SK-N-SH (cell line): ENCODE measurements at regions not wholly inside any gene's neighbourhood (a gene's known extent, or its start where the extent isn't known, plus 50 kb on each side); places are given as distances from the start of the nearest gene placed in this dataset.

Experiments
- CTCF ChIA-PET: fragments of 300-600, 350-600 bp; formaldehyde crosslinking; extraction: SDS; loops from one replicate; lab custom pipeline; 2021; lab: Yijun Ruan, JAX
- POLR2A ChIA-PET: fragments of 350-600 bp; sonication (Branson Sonifier 250); formaldehyde crosslinking; extraction: SDS; loops from one replicate; lab custom pipeline; 2020; ENCODE audit warnings: antibody characterized with exemption, inconsistent platforms; lab: Yijun Ruan, JAX
- DNase-seq: peaks from one replicate; pipeline ENCODE4 v3.0.0; 2012
- H2AFZ ChIP-seq: fragments of 200-600 bp; sonication (generic); 2 replicates; pipeline ENCODE4 v1.8.1; 2016; ENCODE audit warnings: antibody characterized with exemption, mild to moderate bottlenecking, low read depth
- H3F3A ChIP-seq: fragments of 200-600 bp; sonication (generic); replicated peaks from 2 replicates; pipeline ENCODE3; 2016; ENCODE audit warnings: antibody characterized with exemption, mild to moderate bottlenecking; ENCODE audit not compliant: insufficient read depth
- H3K27ac ChIP-seq, 2 experiments: fragments of 200-500 bp in 1 of 2; fragments of 200-600 bp in 1 of 2; sonication (Bioruptor generic) in 1 of 2; sonication (generic), shearing (Covaris generic) in 1 of 2; 2 replicates each; pipeline versions ENCODE4 v1.5.1 to v1.6.1; 2014 to 2016; ENCODE audit warnings: low read depth in 2 of 2, inconsistent platforms in 1 of 2, low read length in 1 of 2, mild to moderate bottlenecking in 1 of 2, mixed read lengths in 1 of 2
- H3K27me3 ChIP-seq: fragments of 200-600 bp; sonication (generic), shearing (Covaris generic); 2 replicates; pipeline ENCODE4 v1.6.1; 2016; ENCODE audit warnings: mixed run types; ENCODE audit not compliant: insufficient read depth
- H3K36me3 ChIP-seq, 2 experiments: fragments of 200-500 bp in 1 of 2; fragments of 200-600 bp in 1 of 2; sonication (Bioruptor generic) in 1 of 2; sonication (generic) in 1 of 2; replicated peaks in 1 of 2; 2 replicates each; pipeline versions ENCODE3 to v1.5.1; 2014 to 2016; ENCODE audit warnings: low read length in 1 of 2, mild to moderate bottlenecking in 1 of 2; ENCODE audit not compliant: insufficient read depth in 2 of 2, control insufficient read depth in 1 of 2
- H3K4me1 ChIP-seq, 2 experiments: fragments of 200-500 bp in 1 of 2; fragments of 200-600 bp in 1 of 2; sonication (Bioruptor generic) in 1 of 2; sonication (generic), shearing (Covaris generic) in 1 of 2; 2 replicates each; pipeline versions ENCODE4 v1.5.1 to v1.6.1; 2014 to 2016; ENCODE audit warnings: low read depth in 1 of 2, low read length in 1 of 2, mixed run types in 1 of 2; ENCODE audit not compliant: insufficient read depth in 2 of 2, control insufficient read depth in 1 of 2
- H3K4me2 ChIP-seq: fragments of 200-600 bp; sonication (generic), shearing (Covaris generic); 2 replicates; pipeline ENCODE4 v1.6.1; 2017; ENCODE audit warnings: mixed run types
- H3K4me3 ChIP-seq, 2 experiments: fragments of 200-500 bp in 1 of 2; fragments of 200-600 bp in 1 of 2; sonication (Bioruptor generic) in 1 of 2; sonication (generic), shearing (Covaris generic) in 1 of 2; 2 replicates each; pipeline versions ENCODE4 v1.5.1 to v1.8.1; 2014 to 2016; ENCODE audit warnings: low read depth in 2 of 2, inconsistent platforms in 1 of 2, low read length in 1 of 2, mild to moderate bottlenecking in 1 of 2, mixed read lengths in 1 of 2, moderate library complexity in 1 of 2
- H3K79me2 ChIP-seq: fragments of 200-600 bp; sonication (generic); 2 replicates; pipeline ENCODE4 v1.8.1; 2017; ENCODE audit warnings: mild to moderate bottlenecking; ENCODE audit not compliant: insufficient read depth
- H3K9ac ChIP-seq: fragments of 200-600 bp; sonication (generic); 2 replicates; pipeline ENCODE4 v1.6.1; 2017; ENCODE audit warnings: mixed run types
- H3K9me2 ChIP-seq: fragments of 200-600 bp; sonication (generic); 2 replicates; pipeline ENCODE4 v1.6.1; 2017; ENCODE audit warnings: mixed run types
- H3K9me3 ChIP-seq: fragments of 200-600 bp; sonication (generic); 2 replicates; pipeline ENCODE4 v1.6.1; 2017; ENCODE audit warnings: mixed run types, mild to moderate bottlenecking, moderate library complexity
- H4K20me1 ChIP-seq: fragments of 200-600 bp; sonication (generic); 2 replicates; pipeline ENCODE4 v1.6.1; 2017; ENCODE audit warnings: mild to moderate bottlenecking, mixed run types; ENCODE audit not compliant: insufficient read depth
- CHD2 ChIP-seq: fragments of 150-350 bp; IDR thresholded peaks from 2 replicates; pipeline ENCODE4 v1.6.1; 2018; ENCODE audit warnings: low read length; ENCODE audit not compliant: partially characterized antibody
- EZH2phosphoT487 ChIP-seq: fragments of 200-600 bp; sonication (generic); IDR thresholded peaks from 2 replicates; pipeline ENCODE4 v1.6.1; 2017; ENCODE audit warnings: low read depth, mixed run types, mild to moderate bottlenecking, antibody characterized with exemption, moderate library complexity, borderline replicate concordance
- FOXJ3 ChIP-seq: sonication (generic); formaldehyde crosslinking; IDR thresholded peaks from 2 replicates; pipeline ENCODE4 v1.5.1; 2020; ENCODE audit warnings: mild to moderate bottlenecking, missing genetic modification reagents
- GABPA ChIP-seq: IDR thresholded peaks from 2 replicates; pipeline ENCODE4 v1.4.0; 2012; ENCODE audit warnings: low read depth, mild to moderate bottlenecking
- JUND ChIP-seq: IDR thresholded peaks from 2 replicates; pipeline ENCODE4 v1.4.0; 2012
- MXI1 ChIP-seq: IDR thresholded peaks from 2 replicates; pipeline ENCODE4 v1.6.1; 2012; ENCODE audit warnings: mild to moderate bottlenecking, low read depth, low read length, improper control_type of control experiment
- NFIC ChIP-seq: IDR thresholded peaks from 2 replicates; pipeline ENCODE4 v1.4.0; 2012; ENCODE audit warnings: borderline replicate concordance
- POLR2AphosphoS5 ChIP-seq: IDR thresholded peaks from 2 replicates; pipeline ENCODE4 v1.6.1; 2012; ENCODE audit warnings: low read depth, low read length
- RAD21 ChIP-seq: IDR thresholded peaks from 2 replicates; pipeline ENCODE4 v1.6.1; 2012; ENCODE audit warnings: mild to moderate bottlenecking, low read length
- RXRA ChIP-seq: IDR thresholded peaks from 2 replicates; pipeline ENCODE4 v1.4.0; 2012; ENCODE audit warnings: low read depth, mild to moderate bottlenecking, borderline replicate concordance
- SMC3 ChIP-seq: IDR thresholded peaks from 2 replicates; pipeline ENCODE4 v1.6.1; 2012; ENCODE audit warnings: low read depth, low read length, improper control_type of control experiment
- TEAD4 ChIP-seq: IDR thresholded peaks from 2 replicates; pipeline ENCODE4 v1.4.0; 2012; ENCODE audit warnings: mild to moderate bottlenecking, borderline replicate concordance; ENCODE audit not compliant: insufficient read depth
- YY1 ChIP-seq: IDR thresholded peaks from 2 replicates; pipeline ENCODE4 v1.4.0; 2012; ENCODE audit warnings: low read depth, mild to moderate bottlenecking
- whole genome bisulfite sequencing: methylation state at CpG from one replicate; pipeline ENCODE4 v1.1.6; 2017; ENCODE audit warnings: low lambda C conversion rate; 5-methylcytosine and 5-hydroxymethylcytosine counted together
- TF ChIP-seq, protein P1 (sequence below): IDR thresholded peaks from 2 replicates; pipeline ENCODE4 v1.4.0; 2012; ENCODE audit warnings: low read depth, borderline replicate concordance
- TF ChIP-seq, protein P2 (sequence below): IDR thresholded peaks from 2 replicates; pipeline ENCODE4 v1.4.0; 2012; ENCODE audit warnings: low read depth, borderline replicate concordance
- TF ChIP-seq, protein P3 (sequence below): fragments of 150-350 bp; IDR thresholded peaks from 2 replicates; pipeline ENCODE4 v1.6.1; 2016; ENCODE audit warnings: mild to moderate bottlenecking, low read depth, low read length
- TF ChIP-seq, protein P4 (sequence below): fragments of 200-600 bp; sonication (generic); IDR thresholded peaks from 2 replicates; pipeline ENCODE4 v1.6.1; 2017; ENCODE audit warnings: antibody characterized with exemption, mild to moderate bottlenecking, moderate library complexity

DNA sequence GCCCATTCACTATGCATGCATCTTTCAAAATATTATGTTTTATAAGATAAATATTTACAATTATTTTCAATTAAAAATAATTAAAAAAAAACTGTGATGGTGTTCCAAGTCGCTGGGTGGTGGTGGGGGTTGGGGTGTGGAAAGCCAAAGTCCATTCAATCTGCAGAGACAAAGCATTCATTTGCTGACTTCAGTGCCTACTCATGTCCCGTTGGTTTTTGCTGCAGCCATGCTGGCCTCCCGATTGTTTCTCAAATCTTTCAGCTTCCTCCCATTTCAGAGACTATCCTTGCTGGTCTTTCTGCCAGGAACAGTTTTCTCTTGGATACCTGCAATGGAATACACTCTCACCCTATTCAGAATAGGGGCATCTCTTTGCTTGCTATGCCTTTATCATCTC, 331.5 kb upstream of the NOVA1 start:
- WGBS, result 24% methylated on average over 3 of the region's 3 CpGs
- no peaks in the 10 kb centered on the region for H3K36me3 ChIP-seq
- H3K4me2 ChIP-seq, result no peak overlapping the region
- no peak overlapping the region for H3K27ac ChIP-seq
- H3K9ac ChIP-seq, result no peak overlapping the region
- CTCF ChIA-PET, result interaction anchor here (1.3 kb wide), 1 partner anchor 10 kb away, joined by 4 read pairs; no protein-coding TSS in a partner anchor
- H3K9me2 ChIP-seq, result no peaks in the 10 kb centered on the region
- H4K20me1 ChIP-seq, result no peaks in the 10 kb centered on the region
- no peaks in the 10 kb centered on the region for H3F3A ChIP-seq
- no peaks in the 10 kb centered on the region for H3K27me3 ChIP-seq
- POLR2A ChIA-PET, result no interaction called here
- TF ChIP-seq, protein P1, sequence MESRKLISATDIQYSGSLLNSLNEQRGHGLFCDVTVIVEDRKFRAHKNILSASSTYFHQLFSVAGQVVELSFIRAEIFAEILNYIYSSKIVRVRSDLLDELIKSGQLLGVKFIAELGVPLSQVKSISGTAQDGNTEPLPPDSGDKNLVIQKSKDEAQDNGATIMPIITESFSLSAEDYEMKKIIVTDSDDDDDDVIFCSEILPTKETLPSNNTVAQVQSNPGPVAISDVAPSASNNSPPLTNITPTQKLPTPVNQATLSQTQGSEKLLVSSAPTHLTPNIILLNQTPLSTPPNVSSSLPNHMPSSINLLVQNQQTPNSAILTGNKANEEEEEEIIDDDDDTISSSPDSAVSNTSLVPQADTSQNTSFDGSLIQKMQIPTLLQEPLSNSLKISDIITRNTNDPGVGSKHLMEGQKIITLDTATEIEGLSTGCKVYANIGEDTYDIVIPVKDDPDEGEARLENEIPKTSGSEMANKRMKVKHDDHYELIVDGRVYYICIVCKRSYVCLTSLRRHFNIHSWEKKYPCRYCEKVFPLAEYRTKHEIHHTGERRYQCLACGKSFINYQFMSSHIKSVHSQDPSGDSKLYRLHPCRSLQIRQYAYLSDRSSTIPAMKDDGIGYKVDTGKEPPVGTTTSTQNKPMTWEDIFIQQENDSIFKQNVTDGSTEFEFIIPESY, result no peak
- TF ChIP-seq GABPA (no peak), MXI1 (no peak), POLR2AphosphoS5 (no peak), TEAD4 (no peak), CHD2 (no peak), YY1 (no peak), EZH2phosphoT487 (no peak), SMC3 (no peak), RXRA (no peak), RAD21 (no peak), NFIC (no peak), JUND (no peak), FOXJ3 (no peak)
- TF ChIP-seq, protein P2, sequence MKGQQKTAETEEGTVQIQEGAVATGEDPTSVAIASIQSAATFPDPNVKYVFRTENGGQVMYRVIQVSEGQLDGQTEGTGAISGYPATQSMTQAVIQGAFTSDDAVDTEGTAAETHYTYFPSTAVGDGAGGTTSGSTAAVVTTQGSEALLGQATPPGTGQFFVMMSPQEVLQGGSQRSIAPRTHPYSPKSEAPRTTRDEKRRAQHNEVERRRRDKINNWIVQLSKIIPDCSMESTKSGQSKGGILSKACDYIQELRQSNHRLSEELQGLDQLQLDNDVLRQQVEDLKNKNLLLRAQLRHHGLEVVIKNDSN, result no peak
- TF ChIP-seq, protein P3, sequence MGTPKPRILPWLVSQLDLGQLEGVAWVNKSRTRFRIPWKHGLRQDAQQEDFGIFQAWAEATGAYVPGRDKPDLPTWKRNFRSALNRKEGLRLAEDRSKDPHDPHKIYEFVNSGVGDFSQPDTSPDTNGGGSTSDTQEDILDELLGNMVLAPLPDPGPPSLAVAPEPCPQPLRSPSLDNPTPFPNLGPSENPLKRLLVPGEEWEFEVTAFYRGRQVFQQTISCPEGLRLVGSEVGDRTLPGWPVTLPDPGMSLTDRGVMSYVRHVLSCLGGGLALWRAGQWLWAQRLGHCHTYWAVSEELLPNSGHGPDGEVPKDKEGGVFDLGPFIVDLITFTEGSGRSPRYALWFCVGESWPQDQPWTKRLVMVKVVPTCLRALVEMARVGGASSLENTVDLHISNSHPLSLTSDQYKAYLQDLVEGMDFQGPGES, result no peak
- TF ChIP-seq, protein P4, sequence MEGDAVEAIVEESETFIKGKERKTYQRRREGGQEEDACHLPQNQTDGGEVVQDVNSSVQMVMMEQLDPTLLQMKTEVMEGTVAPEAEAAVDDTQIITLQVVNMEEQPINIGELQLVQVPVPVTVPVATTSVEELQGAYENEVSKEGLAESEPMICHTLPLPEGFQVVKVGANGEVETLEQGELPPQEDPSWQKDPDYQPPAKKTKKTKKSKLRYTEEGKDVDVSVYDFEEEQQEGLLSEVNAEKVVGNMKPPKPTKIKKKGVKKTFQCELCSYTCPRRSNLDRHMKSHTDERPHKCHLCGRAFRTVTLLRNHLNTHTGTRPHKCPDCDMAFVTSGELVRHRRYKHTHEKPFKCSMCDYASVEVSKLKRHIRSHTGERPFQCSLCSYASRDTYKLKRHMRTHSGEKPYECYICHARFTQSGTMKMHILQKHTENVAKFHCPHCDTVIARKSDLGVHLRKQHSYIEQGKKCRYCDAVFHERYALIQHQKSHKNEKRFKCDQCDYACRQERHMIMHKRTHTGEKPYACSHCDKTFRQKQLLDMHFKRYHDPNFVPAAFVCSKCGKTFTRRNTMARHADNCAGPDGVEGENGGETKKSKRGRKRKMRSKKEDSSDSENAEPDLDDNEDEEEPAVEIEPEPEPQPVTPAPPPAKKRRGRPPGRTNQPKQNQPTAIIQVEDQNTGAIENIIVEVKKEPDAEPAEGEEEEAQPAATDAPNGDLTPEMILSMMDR, result no peak
- H2AFZ ChIP-seq, result no peak overlapping the region
- no peaks in the 10 kb centered on the region for H3K79me2 ChIP-seq
- no peak overlapping the region for H3K4me3 ChIP-seq
- no peak for DNase-seq
- 0 out of 4 replicates have a peak, but pooled peaks cover 0 to 5% of the 10 kb centered on the region in 2 experiments for H3K4me1 ChIP-seq
- no peaks in the 10 kb centered on the region for H3K9me3 ChIP-seq
